ENCODE measurements at regions not wholly inside any gene's neighbourhood (a gene's known extent, or its start where the extent isn't known, plus 50 kb on each side); places are given as distances from the start of the nearest gene placed in this dataset.

DNA sequence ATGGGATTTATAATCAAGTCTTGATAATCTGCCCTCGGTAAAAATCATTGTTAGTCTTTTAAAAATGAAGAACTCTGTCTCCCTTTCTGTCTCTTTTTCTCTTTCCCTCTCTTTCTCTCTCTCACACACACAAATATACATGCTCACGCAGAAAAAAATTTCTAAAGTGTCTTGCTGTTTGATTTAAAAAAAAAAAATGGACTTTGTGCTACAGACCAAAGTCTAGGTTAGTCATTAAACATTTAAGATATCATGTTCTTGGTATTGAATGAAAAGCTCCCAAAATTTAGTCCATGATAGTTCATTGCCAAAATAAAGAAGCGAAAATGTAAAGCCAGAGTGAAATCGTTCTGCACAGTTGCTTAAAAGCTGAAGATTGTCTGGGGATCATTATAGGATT lies 665.8 kb downstream of the SORCS1 start:
- DNase-seq (ENCODE audit: low read depth), result no peak

GRCh38 chr10:106495931-106496330 lies 668.6 kb downstream of the SORCS1 start:
- DNase-seq (ENCODE audit: low read depth), result no peak
- no peak overlapping the region for H3K4me3 ChIP-seq (ENCODE audit: low read depth, low read length)
- TF ChIP-seq, protein P1, sequence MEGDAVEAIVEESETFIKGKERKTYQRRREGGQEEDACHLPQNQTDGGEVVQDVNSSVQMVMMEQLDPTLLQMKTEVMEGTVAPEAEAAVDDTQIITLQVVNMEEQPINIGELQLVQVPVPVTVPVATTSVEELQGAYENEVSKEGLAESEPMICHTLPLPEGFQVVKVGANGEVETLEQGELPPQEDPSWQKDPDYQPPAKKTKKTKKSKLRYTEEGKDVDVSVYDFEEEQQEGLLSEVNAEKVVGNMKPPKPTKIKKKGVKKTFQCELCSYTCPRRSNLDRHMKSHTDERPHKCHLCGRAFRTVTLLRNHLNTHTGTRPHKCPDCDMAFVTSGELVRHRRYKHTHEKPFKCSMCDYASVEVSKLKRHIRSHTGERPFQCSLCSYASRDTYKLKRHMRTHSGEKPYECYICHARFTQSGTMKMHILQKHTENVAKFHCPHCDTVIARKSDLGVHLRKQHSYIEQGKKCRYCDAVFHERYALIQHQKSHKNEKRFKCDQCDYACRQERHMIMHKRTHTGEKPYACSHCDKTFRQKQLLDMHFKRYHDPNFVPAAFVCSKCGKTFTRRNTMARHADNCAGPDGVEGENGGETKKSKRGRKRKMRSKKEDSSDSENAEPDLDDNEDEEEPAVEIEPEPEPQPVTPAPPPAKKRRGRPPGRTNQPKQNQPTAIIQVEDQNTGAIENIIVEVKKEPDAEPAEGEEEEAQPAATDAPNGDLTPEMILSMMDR (IDR thresholded peaks at IDR 0.05; ENCODE audit: low read depth, low read length, missing control alignments), result no peak

More for the DNA sequence above, 665.8 kb downstream of the SORCS1 start:
- TF ChIP-seq, protein P1 (IDR thresholded peaks at IDR 0.05; ENCODE audit: low read depth, low read length, missing control alignments), result no peak
- H3K4me3 ChIP-seq (ENCODE audit: low read depth, low read length), result no peak overlapping the region

DNA sequence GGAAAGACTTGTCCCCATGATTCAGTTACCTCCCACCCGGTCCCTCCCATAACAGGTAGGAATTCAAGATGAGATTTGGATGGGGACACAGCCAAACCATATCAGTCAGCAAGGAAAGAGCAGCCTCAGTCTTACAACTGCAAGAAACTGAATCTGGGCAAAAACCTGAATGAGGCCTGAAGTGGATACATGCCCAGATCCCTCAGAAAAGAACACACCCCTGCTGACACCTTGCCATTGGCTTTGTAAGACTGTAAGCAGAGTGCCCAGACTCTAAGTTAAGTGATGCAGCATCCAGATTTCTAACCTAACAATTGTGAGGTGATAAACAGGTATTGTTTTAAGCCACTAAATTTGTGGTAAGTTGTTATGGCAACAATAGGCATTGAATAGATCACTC lies 670.8 kb downstream of the SORCS1 start:
- no peak for DNase-seq (ENCODE audit: low read depth)

DNA sequence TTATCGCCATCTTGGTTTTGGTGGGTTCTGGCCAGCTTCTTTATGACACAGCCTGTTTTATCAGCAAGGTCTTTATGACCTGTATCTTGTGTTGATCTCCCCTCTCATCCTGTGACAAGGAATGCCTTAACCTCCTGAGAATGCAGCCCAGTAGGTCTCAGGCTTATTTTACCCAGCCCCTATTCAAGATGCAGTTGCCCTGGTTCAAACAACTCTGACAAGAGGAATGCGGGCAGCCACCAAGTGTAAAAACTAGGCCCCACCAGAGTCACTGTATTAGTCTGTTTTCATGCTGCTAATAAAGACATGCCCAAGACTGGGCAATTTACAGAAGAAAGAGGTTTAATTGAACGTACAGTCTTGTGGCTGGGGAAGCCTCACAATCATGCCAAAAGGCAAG lies 671.3 kb downstream of the SORCS1 start:
- TF ChIP-seq, protein P1 (IDR thresholded peaks at IDR 0.05; ENCODE audit: low read depth, low read length, missing control alignments), result no peak
- DNase-seq (ENCODE audit: low read depth), result no peak
- H3K4me3 ChIP-seq (ENCODE audit: low read depth, low read length), result no peak overlapping the region

More for the DNA sequence above, 670.8 kb downstream of the SORCS1 start:
- TF ChIP-seq, protein P1 (IDR thresholded peaks at IDR 0.05; ENCODE audit: low read depth, low read length, missing control alignments), result no peak
- H3K4me3 ChIP-seq (ENCODE audit: low read depth, low read length), result no peak overlapping the region

- H3K4me3 ChIP-seq (ENCODE audit: low read depth, low read length), result no peak overlapping the region
- DNase-seq (ENCODE audit: low read depth), result no peak
- TF ChIP-seq, protein P1 (IDR thresholded peaks at IDR 0.05; ENCODE audit: low read depth, low read length, missing control alignments), result no peak
Measured at GRCh38 chr10:106487726-106488125, 676.8 kb downstream of the SORCS1 start.

DNA sequence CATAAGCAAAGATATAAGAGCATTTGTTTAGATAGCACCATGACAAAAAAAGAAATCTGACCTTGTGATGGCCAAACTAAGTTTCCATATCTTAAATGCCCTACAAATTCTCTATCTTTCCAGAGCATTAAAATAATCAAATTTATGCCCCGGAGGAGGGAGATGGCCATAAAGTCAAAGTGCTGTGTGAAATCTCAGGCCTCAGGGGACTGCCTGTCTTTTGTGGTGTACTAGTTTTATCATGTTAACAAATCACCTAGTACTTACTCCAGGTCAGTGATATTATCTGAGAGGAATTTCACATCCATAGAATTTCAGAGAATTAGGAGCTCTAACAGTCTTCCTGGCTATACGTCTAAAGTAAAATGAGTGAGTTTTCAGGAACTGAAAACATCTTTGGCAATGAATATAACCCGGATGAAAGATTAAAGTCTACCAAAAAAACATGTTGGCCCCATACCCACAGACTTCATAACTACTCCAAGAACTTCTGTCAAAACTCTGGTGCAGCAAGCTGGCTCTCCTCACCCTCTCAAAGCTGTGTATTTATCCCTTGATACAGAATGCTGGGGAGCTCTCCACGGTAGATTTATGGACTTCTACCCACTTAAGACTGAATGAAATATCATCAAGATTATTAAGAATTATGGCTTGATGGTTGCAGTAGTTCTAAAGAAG lies 682.8 kb downstream of the SORCS1 start:
- DNase-seq (ENCODE audit: low read depth), result no peak
- H3K4me3 ChIP-seq (ENCODE audit: low read depth, low read length), result no peak overlapping the region
- TF ChIP-seq, protein P1 (IDR thresholded peaks at IDR 0.05; ENCODE audit: low read depth, low read length, missing control alignments), result no peak

DNA sequence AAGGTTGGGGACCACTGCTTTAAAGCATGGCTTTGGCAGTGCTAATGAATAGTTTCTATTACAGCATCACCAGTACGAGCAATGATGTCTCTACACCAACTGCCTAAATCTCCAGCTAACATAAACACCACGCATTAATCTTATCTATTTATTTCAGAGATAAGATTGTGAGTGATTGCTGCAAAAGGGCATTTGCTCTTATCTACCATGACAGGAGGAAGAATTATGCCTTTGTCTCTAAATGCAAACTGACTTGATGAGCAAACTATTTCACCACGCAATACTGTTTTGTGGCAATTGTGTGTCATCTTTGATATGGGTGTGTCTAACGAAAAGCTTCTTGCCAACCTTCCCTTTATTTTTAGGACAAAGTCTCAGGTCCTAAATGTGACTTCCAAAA lies 684.9 kb downstream of the SORCS1 start:
- TF ChIP-seq, protein P1 (IDR thresholded peaks at IDR 0.05; ENCODE audit: low read depth, low read length, missing control alignments), result no peak
- DNase-seq (ENCODE audit: low read depth), result no peak
- H3K4me3 ChIP-seq (ENCODE audit: low read depth, low read length), result no peak overlapping the region

Data from GM12864 (cell line).